Osteoblast (primary cell): ENCODE measurements at regions not wholly inside any gene's neighbourhood (a gene's known extent, or its start where the extent isn't known, plus 50 kb on each side); places are given as distances from the start of the nearest gene placed in this dataset.

Experiments used
- DNase-seq: peaks from one replicate; pipeline ENCODE4 v3.0.0; 2011; ENCODE audit warnings: low spot score, mixed read lengths; ENCODE audit not compliant: insufficient read length; ENCODE audit errors: missing footprints
- H2AFZ ChIP-seq: 2 replicates; pipeline ENCODE4 v1.6.0; 2011; ENCODE audit warnings: mild to moderate bottlenecking, low read length
- H3K27ac ChIP-seq: 2 replicates; pipeline ENCODE4 v1.5.1; 2011; ENCODE audit warnings: mild to moderate bottlenecking, low read depth, low read length, moderate library complexity
- H3K27me3 ChIP-seq: 2 replicates; pipeline ENCODE4 v1.6.0; 2012; ENCODE audit warnings: mild to moderate bottlenecking, control low read depth, inconsistent platforms, low read length, moderate library complexity; ENCODE audit not compliant: insufficient read depth
- H3K36me3 ChIP-seq: 2 replicates; pipeline ENCODE4 v1.5.1; 2011; ENCODE audit warnings: mild to moderate bottlenecking, low read length, control low read depth, moderate library complexity; ENCODE audit not compliant: insufficient read depth
- H3K4me1 ChIP-seq: 2 replicates; pipeline ENCODE4 v1.5.1; 2011; ENCODE audit warnings: mild to moderate bottlenecking, low read length, control low read depth, moderate library complexity; ENCODE audit not compliant: insufficient read depth
- H3K4me2 ChIP-seq: 2 replicates; pipeline ENCODE4 v1.6.0; 2011; ENCODE audit warnings: mild to moderate bottlenecking, low read length; ENCODE audit not compliant: insufficient read depth
- H3K4me3 ChIP-seq: fragments of 200-600 bp; sonication (generic); 3 replicates; pipeline ENCODE4 v1.5.1; 2012; ENCODE audit warnings: mild to moderate bottlenecking, low read length, inconsistent platforms; ENCODE audit not compliant: insufficient read depth
- H3K79me2 ChIP-seq: 2 replicates; pipeline ENCODE4 v1.6.0; 2012; ENCODE audit warnings: mild to moderate bottlenecking, low read length, control low read depth, inconsistent platforms; ENCODE audit not compliant: insufficient read depth
- H3K9me3 ChIP-seq: 2 replicates; pipeline ENCODE4 v1.5.1; 2011; ENCODE audit warnings: low read depth, low read length, control low read depth
- H4K20me1 ChIP-seq: 2 replicates; pipeline ENCODE4 v1.6.0; 2012; ENCODE audit warnings: mild to moderate bottlenecking, low read length, control low read depth; ENCODE audit not compliant: insufficient read depth
- TF ChIP-seq, protein P1 (sequence below): IDR thresholded peaks from 2 replicates; pipeline ENCODE4 v1.5.1; 2011; ENCODE audit warnings: mild to moderate bottlenecking, low read depth, low read length, moderate library complexity; ENCODE audit errors: extremely low read depth

- H3K27me3 ChIP-seq, result peaks cover 3% of the 10 kb centered on the region
- no peaks in the 10 kb centered on the region for H4K20me1 ChIP-seq
- no peaks in the 10 kb centered on the region for H3K4me1 ChIP-seq
- H3K79me2 ChIP-seq, result no peaks in the 10 kb centered on the region
- no peaks in the 10 kb centered on the region for H3K9me3 ChIP-seq
- no peak overlapping the region for H3K4me3 ChIP-seq
- TF ChIP-seq, protein P1, sequence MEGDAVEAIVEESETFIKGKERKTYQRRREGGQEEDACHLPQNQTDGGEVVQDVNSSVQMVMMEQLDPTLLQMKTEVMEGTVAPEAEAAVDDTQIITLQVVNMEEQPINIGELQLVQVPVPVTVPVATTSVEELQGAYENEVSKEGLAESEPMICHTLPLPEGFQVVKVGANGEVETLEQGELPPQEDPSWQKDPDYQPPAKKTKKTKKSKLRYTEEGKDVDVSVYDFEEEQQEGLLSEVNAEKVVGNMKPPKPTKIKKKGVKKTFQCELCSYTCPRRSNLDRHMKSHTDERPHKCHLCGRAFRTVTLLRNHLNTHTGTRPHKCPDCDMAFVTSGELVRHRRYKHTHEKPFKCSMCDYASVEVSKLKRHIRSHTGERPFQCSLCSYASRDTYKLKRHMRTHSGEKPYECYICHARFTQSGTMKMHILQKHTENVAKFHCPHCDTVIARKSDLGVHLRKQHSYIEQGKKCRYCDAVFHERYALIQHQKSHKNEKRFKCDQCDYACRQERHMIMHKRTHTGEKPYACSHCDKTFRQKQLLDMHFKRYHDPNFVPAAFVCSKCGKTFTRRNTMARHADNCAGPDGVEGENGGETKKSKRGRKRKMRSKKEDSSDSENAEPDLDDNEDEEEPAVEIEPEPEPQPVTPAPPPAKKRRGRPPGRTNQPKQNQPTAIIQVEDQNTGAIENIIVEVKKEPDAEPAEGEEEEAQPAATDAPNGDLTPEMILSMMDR, result no peak
- no peaks in the 10 kb centered on the region for H3K36me3 ChIP-seq
- H2AFZ ChIP-seq, result no peak overlapping the region
- DNase-seq, result no peak
- H3K4me2 ChIP-seq, result no peak overlapping the region
- H3K27ac ChIP-seq, result no peak overlapping the region
Measured at GRCh38 chr5:67880876-67881275, 334.7 kb upstream of the PIK3R1 start.

- H3K36me3 ChIP-seq, result no peaks in the 10 kb centered on the region
- DNase-seq, result no peak
- TF ChIP-seq, protein P1, result no peak
- no peaks in the 10 kb centered on the region for H3K79me2 ChIP-seq
- no peak overlapping the region for H3K4me3 ChIP-seq
- H3K9me3 ChIP-seq, result no peaks in the 10 kb centered on the region
- H3K4me1 ChIP-seq, result no peaks in the 10 kb centered on the region
- H3K27ac ChIP-seq, result no peak overlapping the region
- no peaks in the 10 kb centered on the region for H4K20me1 ChIP-seq
- no peak overlapping the region for H2AFZ ChIP-seq
- H3K4me2 ChIP-seq, result no peak overlapping the region
- peaks cover 3% of the 10 kb centered on the region for H3K27me3 ChIP-seq
Measured at GRCh38 chr5:67880511-67880805, 335.1 kb upstream of the PIK3R1 start.

GRCh38 chr5:67879620-67880510 is 335.7 kb upstream of the PIK3R1 start:
- no peaks in the 10 kb centered on the region for H4K20me1 ChIP-seq
- no peaks in the 10 kb centered on the region for H3K36me3 ChIP-seq
- H3K4me3 ChIP-seq, result no peak overlapping the region
- no peaks in the 10 kb centered on the region for H3K9me3 ChIP-seq
- H3K4me1 ChIP-seq, result no peaks in the 10 kb centered on the region
- no peak for DNase-seq
- TF ChIP-seq, protein P1, result no peak
- H3K4me2 ChIP-seq, result no peak overlapping the region
- H3K79me2 ChIP-seq, result no peaks in the 10 kb centered on the region
- no peak overlapping the region for H3K27ac ChIP-seq
- H3K27me3 ChIP-seq, result peaks cover 3% of the 10 kb centered on the region
- no peak overlapping the region for H2AFZ ChIP-seq

GRCh38 chr5:67878933-67879332 is 336.6 kb upstream of the PIK3R1 start:
- Histone ChIP-seq H3K4me2 (no peak overlapping the region), H3K27me3 (peaks cover 3% of the 10 kb centered on the region), H3K4me3 (no peak overlapping the region), H3K4me1 (no peaks in the 10 kb centered on the region), H2AFZ (no peak overlapping the region), H3K27ac (no peak overlapping the region), H4K20me1 (no peaks in the 10 kb centered on the region), H3K79me2 (no peaks in the 10 kb centered on the region), H3K9me3 (no peaks in the 10 kb centered on the region), H3K36me3 (no peaks in the 10 kb centered on the region)
- TF ChIP-seq, protein P1, result no peak
- peak; percentile 42 for DNase-seq
